SK-N-SH (cell line): ENCODE measurements at regions not wholly inside any gene's neighbourhood (a gene's known extent, or its start where the extent isn't known, plus 50 kb on each side); places are given as distances from the start of the nearest gene placed in this dataset.

Experiments used
- CTCF ChIP-seq: fragments of 200-600 bp; sonication (generic); IDR thresholded peaks from 2 replicates; pipeline ENCODE4 v1.6.1; 2017; ENCODE audit warnings: antibody characterized with exemption, mild to moderate bottlenecking, moderate library complexity
- ZBTB33 ChIP-seq: IDR thresholded peaks from 2 replicates; pipeline ENCODE4 v1.4.0; 2012; ENCODE audit warnings: low read depth, borderline replicate concordance

DNA sequence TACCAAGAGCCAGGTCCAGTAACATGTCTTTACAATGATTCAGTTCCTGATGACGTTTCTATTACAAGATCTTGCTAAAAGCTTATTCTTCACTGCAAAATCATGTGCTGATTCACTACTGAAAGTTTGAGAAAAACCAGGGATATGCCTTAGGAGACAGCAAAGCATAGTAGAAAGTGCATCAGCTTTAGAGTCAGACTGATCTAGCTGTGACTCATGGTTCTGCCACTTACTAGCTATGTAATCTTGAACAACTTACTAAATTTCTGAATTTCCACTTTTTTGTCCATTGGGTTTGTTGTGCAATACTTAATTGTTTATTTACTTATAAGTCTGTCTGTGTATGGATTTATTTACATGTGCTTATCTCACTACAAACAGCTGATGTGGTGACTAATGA lies 198.5 kb upstream of the RSPO3 start:
- TF ChIP-seq CTCF = no peak
- TF ChIP-seq ZBTB33 = no peak
